Liver (tissue), 8 donors: ENCODE measurements at regions not wholly inside any gene's neighbourhood (a gene's known extent, or its start where the extent isn't known, plus 50 kb on each side); places are given as distances from the start of the nearest gene placed in this dataset.

Experiments used
- DNase-seq: peaks from one replicate; pipeline ENCODE4 v3.0.0-alpha.2; 2017; ENCODE audit warnings: low spot score
- H3K27ac ChIP-seq, 2 donors: one replicate each; pipeline ENCODE4 v1.7.0; 2013; ENCODE audit warnings: inconsistent platforms in 2 of 2, low read length in 2 of 2, control low read depth in 1 of 2, low read depth in 1 of 2, mild to moderate bottlenecking in 1 of 2
- H3K27me3 ChIP-seq, 4 donors: one replicate each; pipeline versions ENCODE4 v1.6.1 to v1.7.0; 2013; ENCODE audit warnings: low read length in 3 of 4, inconsistent platforms in 1 of 4, mild to moderate bottlenecking in 1 of 4, moderate library complexity in 1 of 4; ENCODE audit not compliant: control insufficient read depth in 4 of 4, insufficient read depth in 4 of 4
- H3K36me3 ChIP-seq, 4 donors: one replicate each; pipeline versions ENCODE4 v1.6.1 to v1.7.0; 2013; ENCODE audit warnings: low read length in 3 of 4, mild to moderate bottlenecking in 3 of 4, low read depth in 1 of 4, moderate library complexity in 1 of 4; ENCODE audit not compliant: control insufficient read depth in 4 of 4, insufficient read depth in 3 of 4
- H3K4me1 ChIP-seq, 4 donors: one replicate each; pipeline versions ENCODE4 v1.6.1 to v1.7.0; 2013; ENCODE audit warnings: low read length in 3 of 4, mild to moderate bottlenecking in 3 of 4, moderate library complexity in 1 of 4; ENCODE audit not compliant: control insufficient read depth in 4 of 4, insufficient read depth in 4 of 4
- H3K4me3 ChIP-seq, 3 donors: one replicate each; pipeline versions ENCODE4 v1.6.1 to v1.7.0; 2013; ENCODE audit warnings: low read length in 3 of 3, control low read depth in 1 of 3, low read depth in 1 of 3, mild to moderate bottlenecking in 1 of 3
- H3K9ac ChIP-seq, 2 donors: one replicate each; pipeline ENCODE4 v1.7.0; 2013; ENCODE audit warnings: low read length in 2 of 2, mild to moderate bottlenecking in 2 of 2, moderate library complexity in 2 of 2, control low read depth in 1 of 2, low read depth in 1 of 2
- H3K9me3 ChIP-seq, 4 donors: one replicate each; pipeline versions ENCODE4 v1.6.1 to v1.7.0; 2013; ENCODE audit warnings: low read length in 3 of 4; ENCODE audit not compliant: control insufficient read depth in 4 of 4
- CTCF ChIP-seq: fragments of 150-350 bp; IDR thresholded peaks from 2 replicates; pipeline ENCODE4 v1.5.1; 2017; ENCODE audit warnings: improper control_type of control experiment, low read depth, low read length; ENCODE audit not compliant: missing input control
- EGR1 ChIP-seq, 2 donors: IDR thresholded peaks; 2 replicates each; pipeline ENCODE4 v1.6.1; 2016 to 2018; ENCODE audit warnings: antibody characterized with exemption in 2 of 2, low read depth in 2 of 2
- FOXA1 ChIP-seq: IDR thresholded peaks from 2 replicates; pipeline ENCODE4 v1.6.1; 2016; ENCODE audit warnings: antibody characterized with exemption
- FOXA2 ChIP-seq: IDR thresholded peaks from 2 replicates; pipeline ENCODE4 v1.6.1; 2016; ENCODE audit warnings: antibody characterized with exemption
- GABPA ChIP-seq, 2 donors: IDR thresholded peaks in 1 of 2; conservative IDR thresholded peaks in 1 of 2; 2 replicates each; pipeline ENCODE4 v1.6.1; 2016; ENCODE audit warnings: antibody characterized with exemption in 2 of 2, mild to moderate bottlenecking in 1 of 2, moderate library complexity in 1 of 2
- HNF4G ChIP-seq: IDR thresholded peaks from 2 replicates; pipeline ENCODE4 v1.6.1; 2016; ENCODE audit warnings: antibody characterized with exemption
- NR2F2 ChIP-seq: IDR thresholded peaks from 2 replicates; pipeline ENCODE4 v1.6.1; 2016; ENCODE audit warnings: antibody characterized with exemption
- RAD21 ChIP-seq, 2 donors: IDR thresholded peaks; 2 replicates each; pipeline ENCODE4 v1.6.1; 2016; ENCODE audit warnings: antibody characterized with exemption in 2 of 2, mild to moderate bottlenecking in 2 of 2
- SP1 ChIP-seq: IDR thresholded peaks from 2 replicates; pipeline ENCODE4 v1.6.1; 2018; ENCODE audit warnings: antibody characterized with exemption, mild to moderate bottlenecking
- TAF1 ChIP-seq: conservative IDR thresholded peaks from 2 replicates; pipeline ENCODE4 v1.6.1; 2016; ENCODE audit warnings: antibody characterized with exemption, mild to moderate bottlenecking
- YY1 ChIP-seq: IDR thresholded peaks from 2 replicates; pipeline ENCODE4 v1.6.1; 2016; ENCODE audit warnings: antibody characterized with exemption, mild to moderate bottlenecking
- ZBTB33 ChIP-seq: IDR thresholded peaks from 2 replicates; pipeline ENCODE4 v1.6.1; 2016; ENCODE audit warnings: antibody characterized with exemption
- WGBS: extraction: QIAGEN DNeasy Blood & Tissue Kit; methylation state at CpG from one replicate; pipeline ENCODE4 v1.1.7; 2013; 5-methylcytosine and 5-hydroxymethylcytosine counted together
- TF ChIP-seq, protein P1 (sequence below): IDR thresholded peaks from 2 replicates; pipeline ENCODE4 v1.6.1; 2016; ENCODE audit warnings: antibody characterized with exemption, mild to moderate bottlenecking
- TF ChIP-seq, protein P2 (sequence below): IDR thresholded peaks from 2 replicates; pipeline ENCODE4 v1.6.1; 2016; ENCODE audit warnings: antibody characterized with exemption
- donor health status: healthy.
- donor health status: healthy.
- donor health status: healthy.
- donor health status: healthy.
- donor health status: healthy.

DNA sequence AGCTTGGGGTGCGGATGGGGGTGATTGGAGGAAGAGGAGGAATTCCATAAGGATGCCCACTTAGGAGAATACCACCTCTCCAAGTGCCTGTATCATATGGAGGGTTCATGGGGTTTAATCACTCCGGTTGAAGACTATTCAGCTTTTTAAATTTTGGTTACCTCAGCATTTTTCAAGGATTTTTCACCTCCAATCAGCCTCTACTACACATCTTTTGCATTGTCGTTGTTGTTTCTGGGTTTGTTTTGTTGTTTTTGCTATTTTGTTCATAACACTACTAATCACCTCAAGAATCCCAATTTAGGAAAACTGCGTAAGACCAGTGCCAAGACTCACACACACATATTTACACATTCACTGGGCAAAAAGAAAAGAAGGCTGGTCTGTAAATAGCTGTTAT lies 619.5 kb upstream of the CDH5 start:
- WGBS = 90% methylated on average over 4 of the region's 4 CpGs
- no peak overlapping the region for H3K27ac ChIP-seq
- no peaks in the 10 kb centered on the region for H3K27me3 ChIP-seq
- no peak overlapping the region for H3K9ac ChIP-seq
- no peak for DNase-seq
- no peaks in the 10 kb centered on the region for H3K9me3 ChIP-seq
- H3K4me1 ChIP-seq = no peaks in the 10 kb centered on the region
- TF ChIP-seq RAD21 (IDR thresholded peaks at IDR 0.05) (no peak), GABPA (IDR thresholded peaks at IDR 0.05 in 1 of 2, conservative IDR thresholded peaks at IDR 0.05 in 1 of 2) (no peak), TAF1 (no peak), NR2F2 (no peak), EGR1 (IDR thresholded peaks at IDR 0.05; ENCODE audit: low read depth in 2 of 2) (no peak), ZBTB33 (no peak), FOXA1 (no peak), FOXA2 (no peak), HNF4G (no peak)
- no peak overlapping the region for H3K4me3 ChIP-seq
- H3K36me3 ChIP-seq = no peaks in the 10 kb centered on the region

GRCh38 chr16:65745201-65745708 lies 621.2 kb upstream of the CDH5 start:
- no peaks in the 10 kb centered on the region for H3K9me3 ChIP-seq
- TF ChIP-seq CTCF = no peak
- no peak for TF ChIP-seq SP1
- TF ChIP-seq ZBTB33 = no peak
- TF ChIP-seq, protein P1, sequence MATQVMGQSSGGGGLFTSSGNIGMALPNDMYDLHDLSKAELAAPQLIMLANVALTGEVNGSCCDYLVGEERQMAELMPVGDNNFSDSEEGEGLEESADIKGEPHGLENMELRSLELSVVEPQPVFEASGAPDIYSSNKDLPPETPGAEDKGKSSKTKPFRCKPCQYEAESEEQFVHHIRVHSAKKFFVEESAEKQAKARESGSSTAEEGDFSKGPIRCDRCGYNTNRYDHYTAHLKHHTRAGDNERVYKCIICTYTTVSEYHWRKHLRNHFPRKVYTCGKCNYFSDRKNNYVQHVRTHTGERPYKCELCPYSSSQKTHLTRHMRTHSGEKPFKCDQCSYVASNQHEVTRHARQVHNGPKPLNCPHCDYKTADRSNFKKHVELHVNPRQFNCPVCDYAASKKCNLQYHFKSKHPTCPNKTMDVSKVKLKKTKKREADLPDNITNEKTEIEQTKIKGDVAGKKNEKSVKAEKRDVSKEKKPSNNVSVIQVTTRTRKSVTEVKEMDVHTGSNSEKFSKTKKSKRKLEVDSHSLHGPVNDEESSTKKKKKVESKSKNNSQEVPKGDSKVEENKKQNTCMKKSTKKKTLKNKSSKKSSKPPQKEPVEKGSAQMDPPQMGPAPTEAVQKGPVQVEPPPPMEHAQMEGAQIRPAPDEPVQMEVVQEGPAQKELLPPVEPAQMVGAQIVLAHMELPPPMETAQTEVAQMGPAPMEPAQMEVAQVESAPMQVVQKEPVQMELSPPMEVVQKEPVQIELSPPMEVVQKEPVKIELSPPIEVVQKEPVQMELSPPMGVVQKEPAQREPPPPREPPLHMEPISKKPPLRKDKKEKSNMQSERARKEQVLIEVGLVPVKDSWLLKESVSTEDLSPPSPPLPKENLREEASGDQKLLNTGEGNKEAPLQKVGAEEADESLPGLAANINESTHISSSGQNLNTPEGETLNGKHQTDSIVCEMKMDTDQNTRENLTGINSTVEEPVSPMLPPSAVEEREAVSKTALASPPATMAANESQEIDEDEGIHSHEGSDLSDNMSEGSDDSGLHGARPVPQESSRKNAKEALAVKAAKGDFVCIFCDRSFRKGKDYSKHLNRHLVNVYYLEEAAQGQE = no peak
- no peak for TF ChIP-seq FOXA1
- TF ChIP-seq TAF1 = no peak
- TF ChIP-seq EGR1 (IDR thresholded peaks at IDR 0.05; ENCODE audit: low read depth in 2 of 2) = no peak
- TF ChIP-seq, protein P2, sequence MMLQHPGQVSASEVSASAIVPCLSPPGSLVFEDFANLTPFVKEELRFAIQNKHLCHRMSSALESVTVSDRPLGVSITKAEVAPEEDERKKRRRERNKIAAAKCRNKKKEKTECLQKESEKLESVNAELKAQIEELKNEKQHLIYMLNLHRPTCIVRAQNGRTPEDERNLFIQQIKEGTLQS = no peak
- TF ChIP-seq FOXA2 = no peak
- TF ChIP-seq YY1 = no peak
- TF ChIP-seq RAD21 (IDR thresholded peaks at IDR 0.05) = no peak
- no peaks in the 10 kb centered on the region for H3K4me1 ChIP-seq
- WGBS = 93% methylated on average over 1 of the region's 1 CpG
- no peak overlapping the region for H3K27ac ChIP-seq
- no peaks in the 10 kb centered on the region for H3K36me3 ChIP-seq
- no peak overlapping the region for H3K4me3 ChIP-seq
- no peak for DNase-seq
- peaks cover 0 to 4% (median 0%) of the 10 kb centered on the region in 4 donors for H3K27me3 ChIP-seq
- H3K9ac ChIP-seq = no peak overlapping the region
